ENCODE measurements at regions not wholly inside any gene's neighbourhood (a gene's known extent, or its start where the extent isn't known, plus 50 kb on each side); places are given as distances from the start of the nearest gene placed in this dataset.

- DNase-seq = no peak
These were observed 210.1 kb downstream of the CDH9 start for GRCh38 chr5:26828294-26828693.

DNA sequence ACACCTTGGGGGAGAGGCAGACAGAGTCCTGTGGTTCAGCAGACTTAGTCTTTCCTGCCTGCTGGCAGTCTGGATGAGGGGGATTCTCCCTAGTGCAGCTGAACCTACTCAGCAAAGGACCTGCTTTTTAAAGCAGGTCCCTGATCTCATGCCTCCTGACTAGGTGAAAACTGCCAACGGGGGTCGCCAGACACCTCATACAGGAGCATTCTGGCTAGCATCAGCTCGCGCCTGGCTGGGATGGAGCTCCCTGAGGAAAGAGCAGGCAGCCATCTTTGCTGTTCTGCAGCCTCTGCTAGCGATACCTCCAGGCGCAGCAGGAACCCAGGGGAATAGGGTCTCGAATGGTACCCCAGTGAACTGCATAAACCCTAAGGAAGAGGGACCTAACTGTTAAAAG is 225.2 kb downstream of the CDH9 start:
- no peak for DNase-seq

DNA sequence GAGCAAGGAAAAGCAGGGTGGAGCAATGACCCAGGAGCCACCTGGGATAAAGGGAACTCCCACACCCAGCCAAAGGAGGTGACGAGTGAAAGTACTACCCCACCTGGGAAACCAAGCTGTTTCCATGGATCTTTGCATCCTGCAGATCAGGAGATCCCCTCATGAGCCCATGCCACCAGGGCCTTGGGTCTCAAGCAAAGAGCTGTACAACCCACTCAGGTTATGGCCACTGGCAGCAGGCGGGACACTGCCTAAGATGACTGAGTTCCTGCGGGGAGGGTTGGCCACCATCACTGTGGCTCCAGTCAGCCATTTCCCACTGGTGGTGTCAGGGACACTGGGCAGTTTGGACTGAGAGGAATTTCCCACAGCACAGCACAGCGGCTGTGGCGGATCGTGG is 225.7 kb downstream of the CDH9 start:
- DNase-seq = no peak

- no peak for DNase-seq
These were observed 230.9 kb downstream of the CDH9 start for GRCh38 chr5:26807231-26808199.

GRCh38 chr5:26805076-26805475 is 233.3 kb downstream of the CDH9 start:
- no peak for DNase-seq

GRCh38 chr5:26802944-26803343 is 235.4 kb downstream of the CDH9 start:
- no peak for DNase-seq

DNA sequence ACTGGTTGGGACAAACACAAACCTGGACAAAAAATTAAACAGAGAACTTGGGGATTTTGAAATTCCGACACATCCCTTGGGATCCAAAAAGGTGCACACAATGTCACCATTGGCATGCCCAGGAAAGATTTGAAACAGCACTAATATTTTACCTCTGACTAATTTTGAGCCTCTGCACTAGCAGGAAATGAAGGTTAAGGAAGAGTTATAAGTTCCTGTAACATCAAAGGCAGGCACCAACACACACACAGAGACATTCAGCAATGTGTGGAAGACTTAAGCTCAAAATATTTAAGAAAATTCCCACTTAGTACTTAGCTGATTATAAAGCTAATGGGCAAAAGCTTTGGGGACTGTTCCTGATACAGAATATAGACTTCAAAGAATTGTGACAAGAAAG is 247.0 kb downstream of the CDH9 start:
- DNase-seq = no peak

- DNase-seq = no peak
These were observed 247.4 kb downstream of the CDH9 start for GRCh38 chr5:26791021-26791420.

DNA sequence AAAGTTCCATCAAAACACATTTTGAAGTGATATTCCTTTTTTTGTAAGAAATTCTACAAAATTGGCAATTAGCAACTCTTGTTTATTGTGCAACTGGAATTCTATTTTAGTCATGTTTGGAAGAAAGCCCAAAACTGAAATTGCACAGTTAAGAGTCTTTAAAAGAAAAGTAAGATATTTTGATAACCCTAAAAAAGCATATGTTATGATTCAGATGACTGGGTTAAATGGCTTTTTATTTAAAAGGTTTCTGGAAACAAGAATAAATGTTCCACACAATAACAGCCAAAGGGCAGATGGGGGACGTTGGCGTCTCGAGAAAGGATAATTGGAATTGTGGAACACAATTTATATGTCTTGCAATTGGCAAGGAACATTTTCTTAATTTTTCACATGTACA is 275.2 kb downstream of the CDH9 start:
- DNase-seq = no peak

GRCh38 chr5:26761446-26761845 is 276.9 kb downstream of the CDH9 start:
- DNase-seq = no peak

DNA sequence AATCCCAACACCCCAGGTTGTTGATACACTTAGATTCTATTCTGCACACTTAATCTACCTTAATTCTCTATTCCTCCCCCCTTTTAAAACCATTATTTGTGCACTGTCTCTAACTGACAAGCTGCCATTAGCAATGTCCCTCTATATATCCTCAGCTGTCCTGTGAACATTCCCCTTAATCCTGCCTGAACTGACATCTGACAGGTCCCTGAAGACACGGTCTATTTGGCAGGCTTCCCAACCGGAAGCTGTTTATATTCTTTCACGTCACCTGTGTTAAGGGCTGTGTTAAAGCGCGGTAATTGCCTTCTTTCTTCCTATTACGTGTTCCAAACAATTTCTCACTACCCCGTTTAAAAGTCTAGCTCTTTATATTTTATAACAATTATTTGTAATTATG is 277.3 kb downstream of the CDH9 start:
- no peak for DNase-seq

DNA sequence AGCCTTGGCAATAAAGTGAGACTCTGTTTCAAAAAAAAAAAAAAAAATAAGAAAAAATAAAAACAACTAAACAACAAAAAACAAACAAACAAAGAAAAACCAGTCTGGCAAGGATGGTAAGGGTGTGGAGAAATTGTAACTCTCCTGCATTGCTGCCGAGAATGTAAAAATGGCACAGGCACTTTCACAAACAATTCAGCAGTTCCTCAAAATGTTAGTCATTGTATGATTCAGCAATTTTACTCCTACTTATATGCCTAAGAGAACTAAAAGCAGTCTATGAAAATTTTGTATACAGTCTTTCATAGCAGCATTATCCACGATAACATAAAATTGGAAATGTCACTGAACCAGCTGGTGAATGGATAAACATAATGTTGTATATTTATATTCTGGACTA is 280.4 kb downstream of the CDH9 start:
- no peak for DNase-seq

GRCh38 chr5:26749829-26750228 is 288.6 kb downstream of the CDH9 start:
- no peak for DNase-seq

DNA sequence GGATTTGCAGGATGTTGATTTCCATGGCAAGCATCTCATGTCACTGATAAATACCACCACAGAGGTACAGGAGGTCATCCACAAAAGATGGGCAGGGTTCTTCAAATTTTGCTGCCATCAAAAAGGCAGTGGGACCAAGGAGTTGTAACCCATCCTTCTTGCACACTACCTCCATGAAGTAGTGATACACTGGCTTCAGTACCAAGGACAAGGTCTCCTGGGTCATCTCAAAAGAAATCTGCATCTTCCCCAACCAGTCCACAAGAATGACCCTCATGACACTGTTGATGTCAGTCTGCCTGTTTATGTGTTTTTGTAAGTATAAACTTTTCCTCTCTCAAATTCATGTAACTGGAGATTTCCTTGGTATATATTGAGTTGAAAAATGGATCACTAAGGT is 298.2 kb downstream of the CDH9 start:
- no peak for DNase-seq

DNA sequence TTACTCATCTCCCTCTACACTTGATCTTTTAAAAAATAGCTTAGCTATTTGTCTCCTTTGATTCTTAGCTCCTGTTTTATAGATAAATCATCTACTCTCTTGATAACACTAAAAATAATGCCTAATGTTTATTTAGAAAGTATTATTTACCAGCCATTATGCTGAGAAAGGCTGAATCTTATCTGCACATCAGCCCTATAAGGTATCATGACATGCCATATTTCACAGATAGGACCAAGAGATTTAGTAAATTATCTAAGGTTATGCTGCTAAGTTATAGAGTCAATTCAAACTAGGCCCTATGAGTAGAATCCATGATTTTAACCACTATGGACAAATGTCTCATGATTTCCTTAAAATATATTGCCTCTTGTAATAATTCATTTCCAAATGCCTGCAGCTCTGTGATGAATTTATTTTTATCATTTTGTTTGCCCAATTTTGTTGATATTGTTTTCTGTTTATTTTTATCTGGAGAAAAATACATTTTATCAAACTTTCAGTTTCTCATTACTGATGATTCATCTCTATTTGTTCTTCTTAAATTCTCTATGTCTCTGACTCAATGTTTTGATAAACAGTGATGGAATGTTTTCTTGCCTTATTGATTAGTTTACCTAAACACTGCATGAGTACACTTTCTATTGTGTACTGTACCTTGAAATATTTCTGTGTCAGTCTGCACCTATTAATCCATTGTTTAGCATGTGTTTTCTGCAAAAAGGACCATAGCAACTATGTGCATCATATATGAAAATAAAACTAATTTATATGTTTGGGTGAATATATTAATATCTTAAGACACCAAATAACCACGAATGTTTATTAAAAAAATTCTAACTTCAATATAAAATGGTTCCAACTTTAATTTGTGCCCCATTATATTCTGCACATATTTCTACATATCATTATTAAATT is 300.8 kb downstream of the CDH9 start:
- DNase-seq = no peak

DNA sequence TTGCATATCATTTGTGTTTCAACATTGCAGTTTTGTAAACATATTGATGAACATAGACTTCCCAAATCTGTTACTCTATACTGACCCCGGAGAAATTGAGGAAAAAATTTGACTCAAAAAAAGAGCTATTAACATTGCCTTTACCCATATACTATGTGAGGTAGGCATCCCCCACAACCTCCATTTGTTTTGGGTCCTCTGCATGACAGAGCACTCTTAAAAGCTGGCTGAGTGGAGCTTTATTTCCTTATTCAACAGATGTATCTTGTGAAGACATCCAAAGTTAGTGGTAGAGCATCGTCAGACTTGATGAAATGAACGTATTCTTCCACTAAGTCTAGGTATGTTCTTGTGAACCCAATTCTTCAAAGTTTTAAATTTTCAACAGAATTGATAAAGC is 310.5 kb downstream of the CDH9 start:
- DNase-seq = no peak

- no peak for DNase-seq
These were observed 318.6 kb downstream of the CDH9 start for GRCh38 chr5:26719803-26720202.

GRCh38 chr5:26700759-26701384 is 337.5 kb downstream of the CDH9 start:
- peak; percentile 5 for DNase-seq

DNA sequence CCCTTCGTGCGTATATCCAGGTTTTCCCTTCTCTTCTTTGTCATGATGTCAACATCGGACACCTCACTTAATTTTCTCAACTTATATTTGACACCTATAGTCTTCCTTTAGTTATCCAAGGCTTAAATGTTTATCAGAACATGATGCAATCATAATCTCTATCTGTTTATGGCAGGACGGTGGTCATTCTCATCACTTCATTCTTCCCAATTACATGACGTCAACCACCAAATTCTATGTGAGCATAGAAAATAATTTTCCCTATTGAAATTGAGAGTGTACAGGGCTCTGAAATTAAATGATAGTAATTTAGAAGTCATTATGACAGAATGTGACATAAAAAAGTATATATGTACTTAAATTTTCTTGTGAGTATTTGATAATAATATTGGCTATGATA is 345.4 kb downstream of the CDH9 start:
- no peak for DNase-seq

DNA sequence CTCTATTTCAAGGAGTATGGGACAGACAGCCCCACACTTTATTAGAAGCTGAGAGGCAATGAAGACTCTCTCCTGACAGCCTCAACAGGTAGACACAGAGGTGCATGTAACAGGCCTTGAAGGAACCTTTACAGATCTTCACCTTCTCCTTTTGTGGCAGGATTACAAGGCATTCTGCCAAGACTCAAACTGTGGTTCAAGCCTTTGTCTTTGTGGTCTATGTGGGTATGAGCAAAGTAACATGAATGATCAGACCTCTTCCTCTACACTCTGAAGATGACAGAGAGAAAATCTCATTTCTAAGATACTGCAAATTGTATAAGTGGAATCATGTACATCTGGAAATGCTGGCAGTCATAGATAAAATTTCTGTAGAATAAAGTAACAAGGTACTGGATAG is 346.9 kb downstream of the CDH9 start:
- no peak for DNase-seq

- DNase-seq = no peak
These were observed 347.9 kb downstream of the CDH9 start for GRCh38 chr5:26690511-26690910.

GRCh38 chr5:26681861-26682260 is 356.5 kb downstream of the CDH9 start:
- DNase-seq = no peak

GRCh38 chr5:26674846-26675245 is 363.5 kb downstream of the CDH9 start:
- DNase-seq = no peak
